Activated naive CD4-positive, alpha-beta T cell treated with anti-CD3 and anti-CD28 coated beads, Interleukin-2, amount 50 U/mL, for 72 hours (primary cell): ENCODE measurements at regions not wholly inside any gene's neighbourhood (a gene's known extent, or its start where the extent isn't known, plus 50 kb on each side); places are given as distances from the start of the nearest gene placed in this dataset.
A peak's percentile ranks its signal among the peaks of the same experiment; 100 is the strongest.

Source experiments
- ATAC-seq, 2 donors: fragments of 150-1000 bp; cut with Tn5 transposase; 2 replicates each; pipeline ENCODE4 v1.10.0; 2021; ENCODE audit warnings: mild to moderate bottlenecking in 2 of 2, moderate library complexity in 2 of 2
- DNase-seq, 2 donors: peaks; one replicate each; pipeline ENCODE4 v3.0.0; 2021 to 2022; ENCODE audit warnings: low spot score in 2 of 2
- H3K27ac Mint-ChIP-seq, 2 donors: one replicate each; pipeline ENCODE4 v1.8.0; 2022; ENCODE audit warnings: mild to moderate bottlenecking in 2 of 2, mixed read lengths in 2 of 2
- H3K36me3 Mint-ChIP-seq, 2 donors: one replicate each; pipeline ENCODE4 v1.8.0; 2022; ENCODE audit warnings: mixed read lengths in 2 of 2
- H3K9me3 Mint-ChIP-seq, 2 donors: one replicate each; pipeline ENCODE4 v1.8.0; 2022; ENCODE audit warnings: mixed read lengths in 2 of 2

- no peak for DNase-seq
- ATAC-seq: no peak
- Mint-ChIP-seq H3K27ac (no peak overlapping the region), H3K9me3 (peaks cover 18 to 19% of the 10 kb centered on the region in 2 donors), H3K36me3 (peaks cover 6 to 25% of the 10 kb centered on the region in 2 donors)
Observed at GRCh38 chr2:157959249-157959648, 83.1 kb upstream of the ACVR1 start.

- no peak overlapping the region for H3K27ac Mint-ChIP-seq
- ATAC-seq: no peak
- no peak for DNase-seq
- peaks cover 6 to 25% of the 10 kb centered on the region in 2 donors for H3K36me3 Mint-ChIP-seq
- peaks cover 18 to 19% of the 10 kb centered on the region in 2 donors for H3K9me3 Mint-ChIP-seq
Observed at GRCh38 chr2:157957596-157957995, 81.5 kb upstream of the ACVR1 start.

GRCh38 chr2:157952558-157952957 is 76.4 kb upstream of the ACVR1 start:
- peaks cover 0 to 5% of the 10 kb centered on the region in 2 donors for H3K36me3 Mint-ChIP-seq
- ATAC-seq: no peak
- peaks cover 5 to 8% of the 10 kb centered on the region in 2 donors for H3K9me3 Mint-ChIP-seq
- H3K27ac Mint-ChIP-seq: no peak overlapping the region
- DNase-seq: no peak

- H3K9me3 Mint-ChIP-seq: peaks cover 0 to 3% of the 10 kb centered on the region in 2 donors
- ATAC-seq (no peak), DNase-seq (no peak)
- no peaks in the 10 kb centered on the region for H3K36me3 Mint-ChIP-seq
- H3K27ac Mint-ChIP-seq: no peak overlapping the region
Observed at GRCh38 chr2:157948856-157949255, 72.7 kb upstream of the ACVR1 start.

- Mint-ChIP-seq H3K27ac (peak overlapping the region in 1 of 2 donors; percentile 79), H3K36me3 (no peaks in the 10 kb centered on the region), H3K9me3 (peaks cover 0 to 3% of the 10 kb centered on the region in 2 donors)
- ATAC-seq: no peak
- DNase-seq: no peak
Observed at GRCh38 chr2:157946919-157947557, 70.9 kb upstream of the ACVR1 start.

- peaks cover 0 to 3% of the 10 kb centered on the region in 2 donors for H3K9me3 Mint-ChIP-seq
- DNase-seq: no peak
- no peak for ATAC-seq
- H3K36me3 Mint-ChIP-seq: no peaks in the 10 kb centered on the region
- no peak overlapping the region for H3K27ac Mint-ChIP-seq
Observed at GRCh38 chr2:157940024-157940423, 63.9 kb upstream of the ACVR1 start.

- H3K9me3 Mint-ChIP-seq: no peaks in the 10 kb centered on the region
- DNase-seq (no peak), ATAC-seq (no peak)
- no peaks in the 10 kb centered on the region for H3K36me3 Mint-ChIP-seq
- peak overlapping the region in 1 of 2 donors; percentile 42 for H3K27ac Mint-ChIP-seq
Observed at GRCh38 chr2:157938556-157938955, 62.4 kb upstream of the ACVR1 start.

- Mint-ChIP-seq H3K27ac (no peak overlapping the region), H3K9me3 (no peaks in the 10 kb centered on the region), H3K36me3 (no peaks in the 10 kb centered on the region)
- DNase-seq (no peak), ATAC-seq (no peak)
Observed at GRCh38 chr2:157936406-157936805, 60.3 kb upstream of the ACVR1 start.

- ATAC-seq (peak in 1 of 2 donors; percentile 34), DNase-seq (no peak)
- Mint-ChIP-seq H3K36me3 (no peaks in the 10 kb centered on the region), H3K27ac (no peak overlapping the region), H3K9me3 (no peaks in the 10 kb centered on the region)
Observed at GRCh38 chr2:157935378-157935906, 59.3 kb upstream of the ACVR1 start.

- Mint-ChIP-seq H3K9me3 (no peaks in the 10 kb centered on the region), H3K36me3 (no peaks in the 10 kb centered on the region), H3K27ac (no peak overlapping the region)
- no peak for DNase-seq
- no peak for ATAC-seq
Observed at GRCh38 chr2:157934684-157935377, 58.7 kb upstream of the ACVR1 start.

GRCh38 chr2:157933160-157933920 is 57.2 kb upstream of the ACVR1 start:
- DNase-seq (no peak), ATAC-seq (no peak)
- Mint-ChIP-seq H3K9me3 (no peaks in the 10 kb centered on the region), H3K27ac (no peak overlapping the region), H3K36me3 (no peaks in the 10 kb centered on the region)

GRCh38 chr2:157932480-157933159 is 56.5 kb upstream of the ACVR1 start:
- Mint-ChIP-seq H3K9me3 (no peaks in the 10 kb centered on the region), H3K36me3 (no peaks in the 10 kb centered on the region), H3K27ac (no peak overlapping the region)
- DNase-seq (no peak), ATAC-seq (no peak)

GRCh38 chr2:157931542-157931941 is 55.4 kb upstream of the ACVR1 start:
- Mint-ChIP-seq H3K36me3 (no peaks in the 10 kb centered on the region), H3K27ac (no peak overlapping the region), H3K9me3 (no peaks in the 10 kb centered on the region)
- DNase-seq (no peak), ATAC-seq (no peak)

GRCh38 chr2:157930728-157931127 is 54.6 kb upstream of the ACVR1 start:
- ATAC-seq: no peak
- no peak overlapping the region for H3K27ac Mint-ChIP-seq
- no peaks in the 10 kb centered on the region for H3K36me3 Mint-ChIP-seq
- no peaks in the 10 kb centered on the region for H3K9me3 Mint-ChIP-seq
- DNase-seq: no peak

GRCh38 chr2:157929871-157930667 is 53.9 kb upstream of the ACVR1 start:
- Mint-ChIP-seq H3K9me3 (no peaks in the 10 kb centered on the region), H3K36me3 (no peaks in the 10 kb centered on the region), H3K27ac (no peak overlapping the region)
- DNase-seq (no peak), ATAC-seq (no peak)

GRCh38 chr2:157928372-157928771 is 52.2 kb upstream of the ACVR1 start:
- DNase-seq (no peak), ATAC-seq (no peak)
- H3K9me3 Mint-ChIP-seq: no peaks in the 10 kb centered on the region
- H3K36me3 Mint-ChIP-seq: no peaks in the 10 kb centered on the region
- no peak overlapping the region for H3K27ac Mint-ChIP-seq
